Panc1 (cell line): ENCODE measurements at regions not wholly inside any gene's neighbourhood (a gene's known extent, or its start where the extent isn't known, plus 50 kb on each side); places are given as distances from the start of the nearest gene placed in this dataset.

ENCODE experiments used
- ATAC-seq: fragments of 200-7000 bp; cut with Tn5 transposase; 2 replicates; pipeline ENCODE4 v1.9.1; 2020; ENCODE audit warnings: mild to moderate bottlenecking, moderate library complexity
- BruUV-seq: library from RNA; stranded (reverse); fragments of 400-500 nt; replicated peaks from 2 replicates; lab custom pipeline; 2021; lab: Mats Ljungman, UMichigan
- CTCF ChIA-PET: fragments of 300-600 bp; sonication (Branson Sonifier 250); formaldehyde crosslinking; loops from one replicate; lab custom pipeline; 2022; ENCODE audit warnings: antibody characterized with exemption; lab: Charles Lee
- POLR2A ChIA-PET: fragments of 300-600 bp; sonication (Branson Sonifier 250); formaldehyde crosslinking; loops from one replicate; lab custom pipeline; 2022; ENCODE audit warnings: antibody characterized with exemption; lab: Charles Lee
- DNase-seq: peaks from one replicate; pipeline ENCODE4 v3.0.0-alpha.2; 2010; ENCODE audit warnings: low read depth, low spot score
- H3K27ac ChIP-seq: 2 replicates; pipeline ENCODE4 v1.5.1; 2011; ENCODE audit warnings: mild to moderate bottlenecking, low read length, inconsistent platforms
- H3K27me3 ChIP-seq: fragments of 200-500 bp; sonication (Bioruptor generic); 2 replicates; pipeline ENCODE4 v1.6.0; 2014; ENCODE audit warnings: low read length, inconsistent platforms; ENCODE audit not compliant: control insufficient read depth, insufficient read depth
- H3K36me3 ChIP-seq: fragments of 200-500 bp; sonication (Bioruptor generic); 2 replicates; pipeline ENCODE4 v1.5.1; 2014; ENCODE audit warnings: inconsistent platforms, mild to moderate bottlenecking, low read length, moderate library complexity; ENCODE audit not compliant: control insufficient read depth, insufficient read depth
- H3K4me1 ChIP-seq: 2 replicates; pipeline ENCODE4 v1.5.1; 2011; ENCODE audit warnings: inconsistent platforms, mild to moderate bottlenecking, low read length, moderate library complexity; ENCODE audit not compliant: control insufficient read depth, insufficient read depth
- H3K4me3 ChIP-seq, 2 experiments: 2 replicates each; pipeline ENCODE4 v1.5.1; 2011 to 2012; ENCODE audit warnings: low read depth in 2 of 2, low read length in 2 of 2, mild to moderate bottlenecking in 2 of 2, inconsistent platforms in 1 of 2, moderate library complexity in 1 of 2
- H3K9me3 ChIP-seq: fragments of 200-500 bp; sonication (Bioruptor generic); 2 replicates; pipeline ENCODE4 v1.5.1; 2014; ENCODE audit warnings: low read depth, mild to moderate bottlenecking, inconsistent platforms, low read length, moderate library complexity; ENCODE audit not compliant: control insufficient read depth, insufficient read depth
- CTCF ChIP-seq: fragments of 450-650 bp; IDR thresholded peaks from 2 replicates; pipeline ENCODE4 v1.5.1; 2017; ENCODE audit warnings: mild to moderate bottlenecking
- POLR2AphosphoS5 ChIP-seq: IDR thresholded peaks from 2 replicates; pipeline ENCODE4 v1.6.1; 2012; ENCODE audit warnings: mild to moderate bottlenecking, low read depth, low read length, moderate library complexity
- REST ChIP-seq, 2 experiments: IDR thresholded peaks; 2 replicates each; pipeline ENCODE4 v1.6.1; 2011 to 2012; ENCODE audit warnings: low read depth in 2 of 2, control low read depth in 1 of 2, low read length in 1 of 2, mild to moderate bottlenecking in 1 of 2, moderate library complexity in 1 of 2; ENCODE audit not compliant: insufficient read depth in 1 of 2
- SIN3A ChIP-seq: IDR thresholded peaks from 2 replicates; pipeline ENCODE4 v1.6.1; 2012; ENCODE audit warnings: low read depth, mild to moderate bottlenecking, low read length, moderate library complexity, borderline replicate concordance; ENCODE audit not compliant: insufficient read depth
- TCF7L2 ChIP-seq: IDR thresholded peaks from 2 replicates; pipeline ENCODE4 v1.6.1; 2011; ENCODE audit warnings: mild to moderate bottlenecking, low read depth, low read length, inconsistent platforms
- in situ Hi-C: cut with HindIII; loops from 2 replicates; pipeline ENCODE4 v1.10.0; 2016; ENCODE audit warnings: low sequenced_read_pairs, low pct_unique_long_range_greater_than_20kb
- intact Hi-C: fragments of 100-400 bp; cut with micrococcal nuclease; formaldehyde crosslinking; loops from one replicate; pipeline ENCODE4 v1.10.0; 2022; ENCODE audit not compliant: unreplicated experiment

- Histone ChIP-seq H3K27ac (no peak overlapping the region), H3K4me3 (no peak overlapping the region), H3K9me3 (no peaks in the 10 kb centered on the region; the same call in 1 of the 2 replicates), H3K4me1 (no peaks in the 10 kb centered on the region), H3K27me3 (no peaks in the 10 kb centered on the region), H3K36me3 (no peaks in the 10 kb centered on the region)
- intact Hi-C loops, result no loop called here
- ATAC-seq (no peak), DNase-seq (no peak)
- no peak for TF ChIP-seq SIN3A
- TF ChIP-seq REST (IDR thresholded peaks at IDR 0.05; ENCODE audit: insufficient read depth in 1 of 2, low read depth in 2 of 2, low read length in 1 of 2), result no peak
- TF ChIP-seq POLR2AphosphoS5, result no peak
- TF ChIP-seq CTCF, result no peak
- no peak for TF ChIP-seq TCF7L2
- no TSS peak for BruUV-seq
- in situ Hi-C loops, result no loop called here
- CTCF ChIA-PET, result no interaction called here
- POLR2A ChIA-PET, result no interaction called here
Measured at GRCh38 chr1:218750216-218750970, 405.3 kb downstream of the TGFB2 start.

- H3K36me3 ChIP-seq, result no peaks in the 10 kb centered on the region
- H3K4me1 ChIP-seq, result no peaks in the 10 kb centered on the region
- intact Hi-C loops (no loop called here), in situ Hi-C loops (no loop called here)
- POLR2A ChIA-PET, result no interaction called here
- ATAC-seq (no peak; the same call in 1 of the 2 replicates), DNase-seq (no peak)
- CTCF ChIA-PET, result no interaction called here
- H3K9me3 ChIP-seq, result no peaks in the 10 kb centered on the region; the same call in 1 of the 2 replicates
- H3K27me3 ChIP-seq, result no peaks in the 10 kb centered on the region
- no peak overlapping the region for H3K4me3 ChIP-seq
- H3K27ac ChIP-seq, result no peak overlapping the region
- no TSS peak for BruUV-seq
- TF ChIP-seq REST (IDR thresholded peaks at IDR 0.05; ENCODE audit: insufficient read depth in 1 of 2, low read depth in 2 of 2, low read length in 1 of 2), result no peak
- TF ChIP-seq TCF7L2, result no peak
- no peak for TF ChIP-seq POLR2AphosphoS5
- TF ChIP-seq SIN3A, result no peak
- TF ChIP-seq CTCF, result no peak
Measured at GRCh38 chr1:218751208-218751948, 406.2 kb downstream of the TGFB2 start.
